HFFc6 (cell line): ENCODE measurements at regions not wholly inside any gene's neighbourhood (a gene's known extent, or its start where the extent isn't known, plus 50 kb on each side); places are given as distances from the start of the nearest gene placed in this dataset.

Source experiments
- DNase-seq: peaks from one replicate; pipeline ENCODE4 v3.0.0-alpha.2; 2018
- H3K27ac Mint-ChIP-seq: 2 replicates; pipeline ENCODE4 v1.8.0; 2020; ENCODE audit warnings: mild to moderate bottlenecking, mixed read lengths
- H3K27me3 Mint-ChIP-seq: 2 replicates; pipeline ENCODE4 v1.8.0; 2021; ENCODE audit warnings: mild to moderate bottlenecking, moderate library complexity, mixed read lengths; ENCODE audit not compliant: insufficient read depth
- H3K36me3 Mint-ChIP-seq: 2 replicates; pipeline ENCODE4 v1.8.0; 2021; ENCODE audit warnings: low read depth, mixed read lengths
- H3K4me1 Mint-ChIP-seq: 2 replicates; pipeline ENCODE4 v1.8.0; 2020; ENCODE audit warnings: low read depth, mixed read lengths
- H3K4me3 Mint-ChIP-seq: 2 replicates; pipeline ENCODE4 v1.8.0; 2020; ENCODE audit warnings: mild to moderate bottlenecking, moderate library complexity, mixed read lengths
- H3K9me3 Mint-ChIP-seq: 2 replicates; pipeline ENCODE4 v1.8.0; 2020; ENCODE audit warnings: mild to moderate bottlenecking, mixed read lengths
- TF ChIP-seq, protein P1 (sequence below): fragments of 200-600 bp; sonication (generic); IDR thresholded peaks from 2 replicates; pipeline ENCODE4 v1.5.0; 2021; ENCODE audit warnings: antibody characterized with exemption, mild to moderate bottlenecking

DNA sequence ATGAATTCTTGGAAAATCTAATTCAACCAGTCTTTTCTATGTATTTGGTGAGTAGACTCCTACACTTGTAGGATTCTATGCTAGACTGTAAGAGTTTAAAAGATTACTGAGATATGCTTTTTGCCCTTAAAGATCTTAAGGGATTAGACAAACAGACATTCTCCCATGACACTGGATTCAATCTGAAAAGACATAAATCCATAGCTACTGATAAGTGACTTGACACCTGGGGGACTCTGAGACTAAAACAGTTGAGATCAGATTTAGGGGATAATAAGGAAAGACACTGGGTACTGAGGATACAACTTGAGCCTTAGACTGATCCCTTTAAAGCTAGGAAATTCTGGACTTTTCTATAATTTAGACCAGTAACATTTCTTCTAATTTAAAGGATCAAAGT, 1233.4 kb downstream of the XPNPEP1 start:
- Mint-ChIP-seq H3K36me3 (no peaks in the 10 kb centered on the region), H3K4me1 (no peaks in the 10 kb centered on the region), H3K9me3 (peaks cover 4% of the 10 kb centered on the region; the same call in 1 of the 2 replicates), H3K27me3 (no peaks in the 10 kb centered on the region; the same call in 1 of the 2 replicates), H3K4me3 (no peak overlapping the region), H3K27ac (no peak overlapping the region)
- DNase-seq, result no peak
- TF ChIP-seq, protein P1, sequence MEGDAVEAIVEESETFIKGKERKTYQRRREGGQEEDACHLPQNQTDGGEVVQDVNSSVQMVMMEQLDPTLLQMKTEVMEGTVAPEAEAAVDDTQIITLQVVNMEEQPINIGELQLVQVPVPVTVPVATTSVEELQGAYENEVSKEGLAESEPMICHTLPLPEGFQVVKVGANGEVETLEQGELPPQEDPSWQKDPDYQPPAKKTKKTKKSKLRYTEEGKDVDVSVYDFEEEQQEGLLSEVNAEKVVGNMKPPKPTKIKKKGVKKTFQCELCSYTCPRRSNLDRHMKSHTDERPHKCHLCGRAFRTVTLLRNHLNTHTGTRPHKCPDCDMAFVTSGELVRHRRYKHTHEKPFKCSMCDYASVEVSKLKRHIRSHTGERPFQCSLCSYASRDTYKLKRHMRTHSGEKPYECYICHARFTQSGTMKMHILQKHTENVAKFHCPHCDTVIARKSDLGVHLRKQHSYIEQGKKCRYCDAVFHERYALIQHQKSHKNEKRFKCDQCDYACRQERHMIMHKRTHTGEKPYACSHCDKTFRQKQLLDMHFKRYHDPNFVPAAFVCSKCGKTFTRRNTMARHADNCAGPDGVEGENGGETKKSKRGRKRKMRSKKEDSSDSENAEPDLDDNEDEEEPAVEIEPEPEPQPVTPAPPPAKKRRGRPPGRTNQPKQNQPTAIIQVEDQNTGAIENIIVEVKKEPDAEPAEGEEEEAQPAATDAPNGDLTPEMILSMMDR, result no peak

DNA sequence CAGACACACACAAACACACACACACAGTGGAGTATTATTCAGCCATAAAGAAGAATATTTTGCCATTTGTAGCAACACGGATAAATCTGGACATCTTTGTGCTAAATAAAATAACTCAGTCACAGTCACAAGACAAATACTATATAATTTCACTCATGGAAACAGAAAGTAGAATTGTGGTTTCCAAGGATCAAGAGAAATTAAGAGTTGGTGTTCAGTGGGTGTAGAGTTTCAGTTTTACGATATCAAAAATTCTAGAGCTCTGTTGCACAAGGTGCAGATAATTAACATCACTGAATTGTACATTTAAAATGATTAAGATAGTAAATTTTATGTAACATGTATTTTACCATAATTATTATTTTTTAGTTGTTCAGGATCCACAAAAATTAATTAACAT, 1235.0 kb downstream of the XPNPEP1 start:
- TF ChIP-seq, protein P1, result no peak
- no peak for DNase-seq
- H3K4me1 Mint-ChIP-seq, result no peaks in the 10 kb centered on the region

GRCh38 chr10:108685863-108686531, 1237.3 kb downstream of the XPNPEP1 start:
- no peak for DNase-seq
- Mint-ChIP-seq H3K27ac (no peak overlapping the region), H3K4me3 (no peak overlapping the region), H3K36me3 (no peaks in the 10 kb centered on the region), H3K9me3 (peaks cover 4% of the 10 kb centered on the region; the same call in 1 of the 2 replicates), H3K4me1 (no peaks in the 10 kb centered on the region), H3K27me3 (no peaks in the 10 kb centered on the region)
- TF ChIP-seq, protein P1, result no peak

More for the DNA sequence above, 1235.0 kb downstream of the XPNPEP1 start:
- Mint-ChIP-seq H3K9me3 (peaks cover 5% of the 10 kb centered on the region; the same call in 1 of the 2 replicates), H3K36me3 (no peaks in the 10 kb centered on the region), H3K4me3 (no peak overlapping the region), H3K27me3 (no peaks in the 10 kb centered on the region; the same call in 1 of the 2 replicates), H3K27ac (no peak overlapping the region)

- Mint-ChIP-seq H3K36me3 (no peaks in the 10 kb centered on the region), H3K4me3 (no peak overlapping the region), H3K27ac (no peak overlapping the region), H3K4me1 (no peaks in the 10 kb centered on the region), H3K9me3 (peaks cover 4% of the 10 kb centered on the region; the same call in 1 of the 2 replicates), H3K27me3 (no peaks in the 10 kb centered on the region)
- TF ChIP-seq, protein P1, result no peak
- no peak for DNase-seq
Measured at GRCh38 chr10:108684431-108684830, 1238.9 kb downstream of the XPNPEP1 start.

GRCh38 chr10:108673741-108674140, 1249.6 kb downstream of the XPNPEP1 start:
- no peak for DNase-seq
- H3K36me3 Mint-ChIP-seq, result no peaks in the 10 kb centered on the region

More at GRCh38 chr10:108673741-108674140, 1249.6 kb downstream of the XPNPEP1 start:
- Mint-ChIP-seq H3K4me1 (no peaks in the 10 kb centered on the region), H3K27ac (no peak overlapping the region), H3K4me3 (no peak overlapping the region), H3K9me3 (no peaks in the 10 kb centered on the region; the same call in 1 of the 2 replicates), H3K27me3 (no peaks in the 10 kb centered on the region; the same call in 1 of the 2 replicates)
- TF ChIP-seq, protein P1, result no peak
